DMS 273 (cell line): ENCODE measurements at regions not wholly inside any gene's neighbourhood (a gene's known extent, or its start where the extent isn't known, plus 50 kb on each side); places are given as distances from the start of the nearest gene placed in this dataset.

Experiments used
- DNase-seq: peaks from one replicate; lab custom pipeline; 2025; ENCODE audit not compliant: unreplicated experiment; lab: John Stamatoyannopoulos, UW

DNA sequence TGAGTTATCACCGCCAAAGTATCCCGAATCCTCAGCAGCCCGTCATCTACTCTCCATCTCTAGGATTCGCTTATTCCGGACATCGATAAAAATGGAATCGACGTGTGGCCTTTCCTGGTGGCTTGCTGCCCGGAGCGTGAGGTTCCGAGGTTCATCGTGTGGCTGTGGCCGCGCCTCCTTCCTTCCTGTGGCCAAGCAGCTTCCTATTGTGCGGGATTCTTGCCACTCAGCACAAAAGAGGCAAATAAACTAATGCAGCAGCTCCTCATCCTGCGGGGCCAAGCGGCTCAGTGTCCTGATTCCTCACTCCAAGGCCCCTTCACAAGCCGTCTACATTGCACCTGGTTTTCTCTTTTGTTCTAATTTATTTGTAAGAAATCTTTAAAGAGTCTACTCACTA, 800.9 kb downstream of the CDH9 start:
- DNase-seq, result no peak

DNA sequence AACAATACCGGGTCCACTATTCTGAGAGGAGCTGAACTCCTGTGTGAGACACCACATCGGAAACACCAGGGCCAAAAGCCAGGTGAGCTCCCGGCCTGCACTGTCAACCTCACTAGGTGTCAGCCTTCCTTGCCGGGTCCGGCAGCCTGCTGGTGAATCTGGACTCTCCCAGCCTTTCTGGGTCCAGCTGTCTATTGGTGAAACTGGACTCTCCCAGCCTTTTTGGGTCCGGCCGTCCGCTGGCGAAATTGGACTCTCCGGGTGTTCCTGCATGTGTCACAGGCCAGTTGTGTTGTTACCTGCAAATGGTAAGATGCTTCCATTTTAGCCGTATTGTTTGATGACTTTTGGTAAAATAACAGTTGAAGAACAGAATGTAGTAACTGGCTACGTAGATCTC, 801.5 kb downstream of the CDH9 start:
- no peak for DNase-seq

DNA sequence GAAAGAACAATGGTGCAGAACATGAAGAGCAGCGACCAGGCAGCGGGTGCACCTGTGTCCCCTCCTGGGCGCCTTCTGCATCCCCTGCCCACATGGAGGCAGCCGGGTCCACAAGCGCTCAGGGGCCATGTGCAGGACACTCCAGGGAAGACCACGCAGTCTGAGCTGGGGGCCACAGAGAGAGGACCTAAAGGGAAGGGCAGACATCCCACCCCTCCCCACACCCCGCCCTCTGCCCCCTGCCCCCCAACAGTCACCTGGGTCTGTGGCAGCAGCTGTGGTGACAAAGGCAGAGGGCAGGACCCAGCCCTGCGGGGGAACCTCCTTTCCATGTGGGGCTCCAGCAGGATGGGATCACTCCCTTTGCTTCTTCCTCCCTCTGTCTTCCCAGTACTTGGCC, 805.7 kb downstream of the CDH9 start:
- no peak for DNase-seq

DNA sequence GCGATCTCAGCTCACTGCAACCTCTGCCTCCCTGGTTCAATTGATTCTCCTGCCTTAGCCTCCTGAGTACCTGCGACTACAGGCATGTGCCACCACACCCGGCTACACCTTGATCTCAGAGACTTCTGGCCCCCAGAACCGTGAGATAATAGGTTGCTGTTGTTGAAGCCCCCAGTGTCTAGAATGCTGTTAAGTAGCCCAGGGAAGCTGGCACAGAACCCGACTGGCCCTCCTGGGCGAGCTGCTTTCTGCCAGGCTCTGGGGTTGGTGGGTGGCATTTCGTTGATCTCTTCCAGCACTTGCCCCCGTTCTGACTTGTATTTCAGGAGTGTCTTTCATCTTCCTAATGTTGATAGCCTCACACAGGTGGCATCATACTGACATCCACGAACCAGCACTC, 807.1 kb downstream of the CDH9 start:
- DNase-seq, result no peak

DNA sequence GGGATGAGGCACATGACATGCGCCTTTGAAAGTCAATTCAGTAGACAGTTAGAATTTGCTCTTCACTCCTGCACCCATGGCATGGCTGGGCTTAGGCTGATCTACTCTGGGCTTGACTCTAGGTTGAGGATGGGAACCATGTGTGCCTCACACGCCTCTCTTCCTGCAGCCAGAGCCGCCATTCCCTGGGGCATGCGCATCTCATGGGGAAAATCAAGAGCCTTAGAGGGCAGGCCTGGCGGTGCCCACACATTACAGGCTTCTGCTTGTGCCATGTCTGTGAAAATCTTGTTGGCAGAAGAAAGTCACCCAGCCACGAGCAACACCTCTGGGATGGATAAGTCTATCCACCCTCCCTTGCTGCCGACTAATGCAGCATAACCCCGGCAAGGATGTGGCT, 808.5 kb downstream of the CDH9 start:
- DNase-seq, result no peak

DNA sequence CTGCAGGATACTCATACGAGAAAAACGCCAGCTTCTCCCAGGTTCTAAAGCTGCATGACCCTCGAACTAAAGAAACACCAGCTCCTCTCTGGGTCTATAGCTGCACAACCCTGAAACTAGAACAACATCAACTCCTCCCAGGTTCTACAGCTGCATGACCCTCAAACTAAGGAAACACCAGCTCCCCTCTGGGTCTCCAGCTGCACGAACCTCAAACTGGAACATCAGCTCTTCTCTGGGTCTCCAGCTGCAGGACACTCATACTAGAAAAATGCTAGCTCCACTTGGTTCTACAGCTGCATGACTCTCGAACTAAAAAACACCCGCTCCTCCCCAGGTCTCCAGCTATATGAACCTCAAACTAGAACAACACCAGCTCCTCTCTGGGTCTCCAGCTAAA, 811.1 kb downstream of the CDH9 start:
- no peak for DNase-seq

DNA sequence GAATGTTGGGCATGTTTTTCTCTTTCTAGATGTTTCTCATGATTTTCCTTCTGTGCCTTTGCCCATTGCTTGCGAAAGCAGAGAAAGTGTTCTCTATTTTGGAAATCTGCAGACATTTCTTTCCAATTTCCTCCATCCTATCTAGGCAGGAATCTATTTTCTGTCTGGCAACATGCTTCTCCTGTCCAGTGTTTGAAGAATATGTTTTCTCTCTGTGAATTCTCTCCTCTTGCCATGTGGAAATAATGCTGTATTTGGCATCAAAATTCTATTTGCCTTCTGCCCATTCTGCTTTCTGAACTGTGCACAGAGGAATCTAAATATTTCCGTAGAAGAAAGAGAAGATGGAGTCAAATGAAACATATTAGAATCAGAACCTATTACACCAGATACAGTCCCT, 833.3 kb downstream of the CDH9 start:
- no peak for DNase-seq

DNA sequence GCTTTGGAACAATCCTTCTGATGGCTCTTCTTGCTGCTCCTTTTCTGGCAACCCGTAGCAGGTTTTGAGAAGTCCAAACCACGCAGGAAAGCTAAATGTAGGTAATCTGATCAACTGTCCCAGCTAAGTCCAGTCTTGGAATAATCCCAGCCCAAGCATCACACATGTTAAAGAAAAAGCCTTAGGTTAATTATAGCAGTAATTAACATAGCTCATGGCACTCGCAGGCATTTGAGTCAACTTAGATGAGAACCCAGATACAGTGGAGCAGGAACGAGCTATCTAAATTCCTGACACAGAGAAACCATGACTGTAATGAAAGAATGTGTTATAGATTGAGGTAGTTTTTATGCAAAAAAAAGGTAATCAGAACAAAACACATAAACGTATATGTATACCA, 844.8 kb downstream of the CDH9 start:
- DNase-seq, result no peak

DNA sequence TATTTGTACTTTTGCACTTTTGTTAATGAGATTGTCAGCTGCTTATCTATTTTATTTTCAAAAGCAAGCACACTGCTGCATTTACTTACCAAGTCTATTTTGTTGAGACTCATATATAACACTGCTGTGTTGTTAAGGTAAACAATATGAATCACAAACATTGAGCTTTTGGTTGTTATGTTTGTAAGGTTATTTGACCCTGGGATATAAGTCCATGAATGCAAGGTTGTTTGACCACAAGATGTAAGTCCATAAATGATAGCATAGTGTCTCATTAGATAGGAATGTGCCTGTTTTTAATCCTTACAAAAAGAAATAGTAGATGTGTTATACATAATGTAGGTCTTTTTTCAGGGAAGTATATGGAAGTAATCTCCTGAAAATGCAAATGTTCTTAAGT, 845.9 kb downstream of the CDH9 start:
- DNase-seq, result no peak

DNA sequence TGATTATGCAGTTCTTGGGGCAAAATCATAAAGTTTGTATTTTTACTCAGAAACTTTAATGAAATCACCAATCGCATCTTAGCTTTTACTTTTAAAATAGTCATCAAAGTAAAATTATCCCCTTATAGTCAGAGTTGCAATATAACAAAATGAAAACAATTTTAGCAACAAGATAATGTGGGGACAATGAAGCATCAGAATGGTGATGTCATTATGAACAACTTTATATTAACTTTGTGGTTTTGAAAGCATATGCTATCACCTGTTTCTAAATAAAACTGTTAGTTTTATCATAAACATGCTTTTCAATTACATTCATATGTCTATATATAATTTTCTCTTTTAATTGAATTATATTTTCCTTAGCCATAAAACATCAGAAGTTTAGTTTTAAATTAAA, 856.8 kb downstream of the CDH9 start:
- DNase-seq, result no peak

DNA sequence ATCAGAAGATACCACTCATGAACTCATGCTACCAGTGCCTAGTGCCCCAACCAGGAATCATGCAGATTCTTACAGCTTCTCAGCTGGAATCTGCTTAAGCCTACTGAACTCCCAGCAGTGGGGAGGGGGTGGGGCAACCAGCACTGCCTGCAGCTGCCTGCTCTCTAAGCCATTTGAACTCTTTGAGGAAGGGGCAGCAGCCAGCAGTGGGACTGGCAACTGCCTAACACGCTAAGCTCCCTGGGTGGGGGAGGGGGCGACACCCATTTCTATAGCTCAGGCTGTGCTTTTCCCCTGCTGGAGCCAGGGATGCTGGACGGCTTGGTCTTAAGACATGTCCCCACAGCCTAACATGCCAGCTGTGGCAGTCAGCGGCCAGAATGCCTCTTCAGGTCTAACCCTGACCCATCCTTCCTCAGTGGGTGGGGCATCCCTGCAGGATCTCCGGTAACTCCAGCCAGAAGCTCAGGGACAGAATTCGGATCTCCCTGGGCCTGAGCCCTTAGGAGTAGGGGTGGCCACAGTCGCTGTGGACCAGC, 889.7 kb downstream of the CDH9 start:
- no peak for DNase-seq

DNA sequence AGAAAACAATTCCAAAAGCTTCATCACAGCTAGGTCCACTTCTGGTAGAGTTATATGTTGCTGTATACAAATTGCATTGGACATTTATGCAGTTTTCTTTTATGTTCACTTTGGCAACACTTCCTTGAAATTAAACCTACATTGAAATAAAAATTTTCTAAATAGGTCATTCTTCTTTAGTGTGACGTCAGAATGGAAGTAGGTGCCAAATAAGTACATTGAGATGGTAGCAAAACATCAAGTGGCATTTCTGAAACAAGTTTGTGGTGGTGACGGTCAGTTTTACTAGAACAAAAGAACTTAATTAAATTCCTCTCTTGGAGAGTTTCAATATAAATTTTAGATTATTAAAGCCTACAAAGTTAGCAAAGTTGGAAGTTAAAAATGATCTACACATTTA, 895.1 kb downstream of the CDH9 start:
- no peak for DNase-seq

DNA sequence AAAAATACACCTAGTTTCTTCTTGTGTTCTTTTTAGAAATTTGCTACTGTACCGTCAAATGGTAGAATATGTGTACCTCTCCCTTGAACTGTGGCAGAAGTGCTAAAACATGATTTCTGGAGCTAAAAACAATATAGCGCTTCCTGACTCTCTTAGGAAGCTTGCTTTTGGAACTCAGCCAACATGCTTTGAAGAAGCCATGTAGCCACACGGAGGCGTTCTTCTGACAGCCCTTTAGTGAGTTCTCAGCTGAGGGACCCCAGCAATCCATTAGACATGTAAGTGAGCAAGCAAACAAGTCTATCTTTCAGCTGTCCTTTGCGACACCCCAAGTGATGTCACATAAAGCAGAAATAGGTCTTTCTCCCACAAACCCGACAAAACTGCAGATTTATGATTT, 917.0 kb downstream of the CDH9 start:
- DNase-seq, result peak; percentile 57

DNA sequence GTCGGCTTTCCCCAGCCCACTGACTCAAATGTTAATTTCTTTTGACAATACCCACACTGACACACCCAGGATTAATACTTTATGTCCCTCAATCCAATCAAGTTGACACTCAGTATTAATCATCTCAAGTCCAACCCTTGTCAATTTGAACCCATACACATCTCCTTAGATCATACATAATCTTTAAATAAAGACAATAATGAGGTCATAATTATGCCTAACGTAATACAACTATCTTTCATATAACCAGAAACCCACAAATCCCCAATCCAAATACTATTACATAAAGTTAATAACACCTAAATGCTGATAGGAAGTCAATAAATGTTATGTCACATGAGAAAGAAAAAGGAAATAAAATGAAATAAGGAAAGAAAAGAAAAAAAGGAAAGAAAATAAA, 934.2 kb downstream of the CDH9 start:
- no peak for DNase-seq

DNA sequence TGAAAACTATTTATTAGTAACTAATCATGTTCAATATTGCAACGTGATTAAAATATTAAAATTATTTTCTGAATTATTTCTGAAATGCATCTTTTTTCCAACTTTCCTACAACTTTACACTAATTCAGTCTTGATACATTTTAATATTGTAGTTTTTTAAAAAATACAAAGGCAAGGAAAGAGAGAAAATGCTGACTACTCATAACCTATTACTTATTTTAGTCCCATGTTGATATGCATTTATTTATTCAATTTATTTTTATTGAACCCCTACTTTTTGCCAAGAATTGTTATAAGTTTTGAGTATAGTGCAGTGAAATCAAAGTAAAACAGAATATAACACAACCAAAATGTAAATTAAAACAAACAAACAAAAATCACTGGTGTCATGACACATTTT, 978.2 kb downstream of the CDH9 start:
- DNase-seq, result no peak

DNA sequence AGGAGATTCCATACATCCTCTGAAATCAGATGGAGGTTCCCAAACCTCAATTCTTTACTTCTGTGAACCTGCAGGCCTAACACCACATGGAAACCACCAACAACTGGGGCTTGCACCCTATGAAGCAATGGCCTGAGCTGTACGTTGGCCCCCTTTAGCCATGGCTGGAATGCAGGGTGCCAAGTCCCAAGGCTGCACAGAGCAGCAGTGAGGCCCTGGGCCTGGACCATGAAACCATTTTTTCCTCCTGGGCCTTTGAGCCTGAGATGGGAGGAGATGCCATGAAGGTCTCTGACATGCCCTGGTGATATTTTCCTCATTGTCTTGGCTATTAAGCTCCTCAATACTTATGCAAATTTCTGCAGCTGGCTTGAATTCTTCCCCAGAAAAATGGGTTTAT, 983.8 kb downstream of the CDH9 start:
- DNase-seq, result no peak

DNA sequence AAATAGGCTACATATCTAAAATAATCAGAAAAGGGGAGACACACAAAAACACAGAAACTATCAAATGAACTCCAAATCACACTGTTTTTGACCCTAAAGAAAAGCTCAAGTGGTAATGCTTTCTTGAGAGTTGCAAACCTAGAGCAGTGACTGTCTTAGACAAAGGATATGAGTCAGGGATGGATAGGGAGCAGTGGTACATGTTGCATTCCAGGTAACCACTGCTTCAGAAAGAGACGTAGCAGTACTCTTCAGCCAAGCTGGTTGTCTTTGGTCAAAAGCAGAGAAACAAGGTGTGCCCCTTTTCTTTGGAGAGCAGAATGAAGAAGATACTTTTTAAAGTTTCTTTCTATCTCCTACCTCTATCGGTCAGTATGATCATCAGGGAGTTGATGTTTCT, 1003.6 kb downstream of the CDH9 start:
- DNase-seq, result no peak

DNA sequence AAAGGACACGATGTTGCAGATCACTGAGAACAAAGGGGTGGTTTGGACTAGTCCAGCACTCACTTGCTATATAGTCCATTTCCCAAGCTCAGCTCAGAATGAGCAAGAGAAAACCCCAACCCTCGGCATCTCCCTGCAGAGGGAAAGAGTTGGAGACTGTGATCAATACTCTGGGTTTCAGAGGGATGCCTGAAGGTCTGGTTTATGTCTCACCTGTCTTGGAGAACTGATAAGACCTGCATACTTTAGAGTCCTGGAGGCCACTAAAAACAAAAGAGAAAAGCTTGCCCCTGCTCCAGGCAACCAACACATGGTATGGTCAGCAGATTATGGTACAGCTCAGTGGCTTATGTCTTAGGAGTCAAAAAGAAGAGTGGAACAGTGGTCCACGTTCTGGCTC, 1006.9 kb downstream of the CDH9 start:
- DNase-seq, result no peak

DNA sequence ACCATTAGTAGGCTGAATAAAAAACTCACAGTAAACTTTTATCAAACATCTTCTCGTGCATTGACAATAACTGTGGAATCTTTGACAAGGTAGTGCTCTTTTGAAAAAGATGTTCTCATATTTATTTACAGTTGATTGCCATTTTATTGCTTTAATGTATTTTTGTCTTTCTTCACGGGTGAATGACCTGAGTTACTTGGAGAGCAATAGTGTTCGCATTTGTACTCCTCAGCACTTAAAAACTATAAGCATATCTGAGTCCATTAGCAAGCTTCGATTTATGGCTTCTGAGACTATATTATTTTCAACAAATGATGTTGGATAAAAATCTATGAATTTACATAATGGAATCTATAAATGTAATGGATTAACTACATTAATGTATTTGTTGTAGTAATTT, 1012.3 kb downstream of the CDH9 start:
- no peak for DNase-seq

DNA sequence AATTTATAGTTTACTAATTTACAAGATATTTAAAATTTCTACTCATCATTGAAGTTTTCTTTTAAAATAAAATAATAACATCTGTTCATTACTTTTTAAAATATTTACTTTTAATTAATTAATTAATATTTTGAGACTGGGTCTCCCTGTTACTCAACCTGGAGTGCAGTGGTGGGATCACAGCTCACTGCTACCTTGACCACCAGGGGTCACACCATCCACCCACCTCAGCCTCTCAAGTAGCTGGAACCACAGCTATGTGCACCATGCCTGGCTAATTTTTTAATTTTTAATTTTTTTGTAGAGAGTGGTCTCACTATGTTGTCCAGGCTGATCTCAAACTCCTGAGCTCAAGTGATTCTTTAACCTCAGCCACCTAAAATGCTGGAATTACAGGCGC, 1013.6 kb downstream of the CDH9 start:
- DNase-seq, result peak; percentile 33

DNA sequence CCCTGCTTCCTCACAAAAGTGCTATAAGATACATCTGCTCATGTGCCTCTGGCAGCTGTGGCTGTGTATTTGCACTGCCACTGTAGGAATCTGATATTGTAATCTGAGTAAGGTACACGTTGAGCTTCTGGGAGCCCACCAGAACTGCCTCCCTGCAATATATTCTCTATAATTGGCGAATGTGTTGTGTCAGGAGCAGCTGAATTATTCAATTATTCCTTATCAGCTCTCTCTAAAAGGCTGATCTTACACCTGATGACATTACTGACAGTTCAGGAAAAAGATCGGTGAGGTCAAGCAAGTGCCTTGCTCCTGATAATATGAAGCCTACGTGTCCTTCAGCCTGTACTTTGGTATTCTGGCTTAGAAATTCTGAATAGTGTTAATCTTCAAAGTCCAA, 1015.0 kb downstream of the CDH9 start:
- DNase-seq, result no peak

DNA sequence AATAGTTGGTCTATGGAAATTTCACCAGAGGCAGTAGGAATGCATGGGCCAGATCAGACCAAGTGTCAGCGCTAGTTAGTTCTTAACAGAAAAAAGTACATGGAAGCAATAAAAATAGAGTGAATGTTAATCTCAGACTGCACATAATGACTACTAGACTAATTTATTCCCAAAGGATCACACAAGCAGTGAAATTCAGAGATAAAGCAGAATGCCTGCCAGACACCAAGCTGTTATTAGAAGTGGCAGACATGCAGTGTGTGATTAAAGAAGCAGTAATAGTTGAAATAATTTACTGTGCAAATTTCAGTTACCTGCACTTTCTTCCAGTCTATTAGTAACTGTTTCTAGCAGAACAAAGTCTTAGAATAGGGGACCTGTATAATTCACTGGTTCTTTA, 1024.2 kb downstream of the CDH9 start:
- no peak for DNase-seq

DNA sequence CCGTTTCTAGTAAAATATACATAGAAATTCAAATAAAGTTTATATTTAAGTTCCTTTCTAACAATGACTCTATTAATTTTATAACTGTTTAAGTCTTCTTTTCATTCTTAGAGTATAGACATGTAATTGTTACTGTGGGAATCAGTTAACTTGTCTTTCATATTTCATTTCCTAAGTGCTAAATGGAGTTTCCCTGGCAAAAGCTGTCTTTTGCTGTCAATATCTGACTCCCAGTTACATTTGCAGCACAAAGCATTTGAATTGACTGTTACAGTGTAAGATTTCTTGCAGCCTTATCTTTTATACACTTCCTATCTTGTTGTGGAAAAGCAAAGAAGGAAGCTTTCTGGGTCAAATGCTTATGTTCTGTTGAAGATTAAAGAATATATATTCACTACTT, 1026.3 kb downstream of the CDH9 start:
- no peak for DNase-seq

DNA sequence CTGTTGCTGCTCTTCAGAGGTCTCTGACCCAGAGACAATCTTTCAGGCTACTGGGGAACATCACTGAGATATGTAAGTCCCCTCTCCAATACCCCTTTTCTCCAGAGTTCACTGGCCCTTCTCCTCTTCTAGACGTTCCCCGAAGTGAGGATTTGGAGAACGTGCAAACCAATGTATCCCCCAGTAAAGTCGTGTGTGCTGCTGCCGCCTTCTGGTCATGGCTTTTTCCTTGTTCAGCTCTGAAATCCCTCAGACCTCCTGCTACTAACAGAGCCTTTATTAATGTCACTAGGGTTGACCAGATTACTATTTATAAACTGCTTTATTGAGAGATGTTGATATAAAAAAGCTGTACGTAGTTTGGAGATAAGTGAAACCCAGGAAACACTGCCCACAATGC, 1028.6 kb downstream of the CDH9 start:
- peak; percentile 27 for DNase-seq
